ENCODE measurements at regions not wholly inside any gene's neighbourhood (a gene's known extent, or its start where the extent isn't known, plus 50 kb on each side); places are given as distances from the start of the nearest gene placed in this dataset.

GRCh38 chr2:133723133-133723532, 154.9 kb upstream of the NCKAP5 start:
- no peak for DNase-seq

DNA sequence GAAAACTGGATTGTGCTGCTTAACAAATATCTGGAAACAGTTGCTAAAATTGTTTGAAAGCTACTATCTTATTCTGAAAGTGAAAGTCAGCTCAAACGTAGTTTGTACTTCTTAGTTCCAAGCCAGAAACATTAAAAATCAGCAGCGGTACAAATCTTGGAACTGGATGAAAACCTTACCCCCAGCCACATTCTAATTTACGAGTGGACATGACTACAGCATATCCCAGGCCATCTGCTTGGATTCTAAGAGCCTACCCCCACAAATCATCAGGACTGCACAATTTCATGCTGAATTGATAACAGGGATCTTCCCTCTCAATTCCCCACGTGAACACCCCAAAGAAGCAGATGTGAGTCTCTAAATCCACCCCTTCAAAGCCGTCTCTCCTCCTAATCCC, 158.7 kb upstream of the NCKAP5 start:
- DNase-seq, result no peak

DNA sequence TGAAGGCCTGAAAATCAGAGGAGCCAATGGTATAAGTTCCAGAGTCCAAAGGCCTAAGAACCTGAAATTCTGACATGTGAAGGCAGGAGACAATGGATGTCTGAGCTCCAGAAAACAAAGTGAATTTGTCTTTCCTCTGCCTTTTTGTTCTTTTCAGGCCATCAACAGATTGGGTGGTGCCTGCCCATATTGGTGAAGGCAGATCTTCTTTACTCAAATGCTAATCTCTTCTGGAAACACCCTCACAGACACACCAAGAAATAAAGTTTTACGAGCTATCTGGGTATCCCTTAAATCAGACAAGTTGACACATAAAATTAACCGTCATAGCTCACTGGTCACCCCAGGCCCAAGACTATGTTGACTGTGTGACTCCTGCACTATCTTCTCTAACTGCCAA, 163.8 kb upstream of the NCKAP5 start:
- DNase-seq, result no peak

GRCh38 chr2:133732982-133733900, 165.0 kb upstream of the NCKAP5 start:
- DNase-seq, result no peak

GRCh38 chr2:133733901-133734255, 165.6 kb upstream of the NCKAP5 start:
- DNase-seq, result no peak

DNA sequence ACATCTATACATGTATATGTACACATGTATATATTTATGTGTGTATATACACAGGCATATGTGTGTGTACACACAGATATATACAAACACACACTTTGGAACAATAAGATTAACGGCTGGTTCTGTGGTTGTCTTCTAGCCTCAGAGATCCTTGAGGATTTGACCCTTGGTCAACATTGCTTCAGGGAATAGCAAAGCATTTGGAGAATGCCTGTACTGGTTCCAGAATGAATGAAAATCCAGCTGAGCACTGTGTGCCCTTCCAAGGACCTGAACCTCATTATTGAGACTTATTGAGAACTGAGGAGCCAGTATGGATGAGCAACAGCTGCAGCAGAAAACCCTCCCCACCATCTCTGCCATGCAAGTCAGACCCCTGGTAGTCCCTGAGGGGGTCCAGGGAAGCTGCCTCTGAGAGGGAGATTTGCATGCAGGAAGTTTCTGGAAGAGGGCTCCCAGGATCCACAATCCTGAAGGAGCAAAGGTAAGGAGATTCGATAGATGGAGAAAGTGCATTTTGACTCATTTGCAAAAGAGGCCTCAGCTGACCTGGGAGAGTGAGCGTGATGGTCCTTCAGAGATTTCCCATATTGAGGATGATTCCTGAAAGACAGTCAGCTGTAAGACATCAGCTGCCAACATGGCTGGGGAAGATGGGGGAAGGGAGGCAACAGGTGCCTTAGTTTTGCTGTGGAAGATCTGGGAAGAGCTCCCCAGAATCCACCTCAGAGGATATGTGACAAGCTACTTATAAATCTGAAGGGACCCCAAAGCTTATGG, 166.6 kb upstream of the NCKAP5 start:
- DNase-seq, result no peak

- no peak for DNase-seq
These were observed 168.4 kb upstream of the NCKAP5 start for GRCh38 chr2:133736674-133737073.

DNA sequence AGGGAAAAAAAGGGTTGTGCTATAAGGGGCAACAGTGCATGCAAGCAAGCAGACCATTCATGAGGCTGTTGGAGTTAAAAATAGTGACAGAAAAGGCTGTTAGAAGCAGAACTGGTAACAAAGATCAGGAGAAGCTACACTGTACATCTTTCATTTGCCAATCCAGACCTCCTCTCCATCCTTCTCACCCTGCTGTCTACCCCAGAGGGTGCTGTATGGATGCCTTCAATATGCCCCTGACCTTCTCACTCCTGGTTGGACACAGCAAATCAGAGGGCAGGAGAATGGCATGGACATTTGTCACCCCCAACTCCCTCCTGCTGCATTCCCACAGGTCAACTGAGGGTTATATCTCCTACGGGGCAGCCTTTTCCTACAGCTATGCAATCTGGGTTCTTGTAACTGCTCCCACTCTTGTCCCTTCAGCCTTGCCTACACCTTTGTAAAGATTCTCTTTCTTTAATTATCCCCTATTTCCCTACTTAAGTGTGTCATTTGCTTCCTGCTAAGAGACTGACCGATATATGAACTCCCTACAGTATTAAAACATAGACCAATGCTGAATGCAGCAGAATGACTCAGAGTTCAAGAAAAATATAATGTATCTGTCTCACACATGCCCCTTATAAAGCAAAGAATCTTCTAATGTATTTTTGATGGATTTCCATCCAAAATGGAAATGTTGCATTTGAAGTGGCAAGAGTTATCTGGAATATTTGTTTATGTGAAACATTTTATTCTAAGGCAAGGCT, 169.2 kb upstream of the NCKAP5 start:
- DNase-seq, result no peak

DNA sequence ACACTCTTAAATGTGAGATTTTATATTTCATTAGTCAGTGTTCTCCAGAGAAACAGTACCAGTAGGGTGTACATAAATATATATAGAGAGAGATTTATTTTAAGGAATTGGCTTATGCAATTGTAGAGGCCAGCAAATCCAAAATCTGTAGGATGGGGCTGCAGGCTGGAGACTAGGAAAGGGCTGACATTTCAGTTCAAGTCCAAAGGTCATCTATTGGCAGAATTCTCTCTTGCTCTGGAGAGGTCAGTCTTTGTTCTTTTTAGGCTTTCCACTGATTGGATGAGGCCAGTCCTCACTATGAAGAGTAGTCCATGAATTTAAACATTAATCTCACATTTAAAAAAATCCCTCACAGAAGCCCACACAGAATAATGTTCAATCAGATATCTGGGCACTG, 170.8 kb upstream of the NCKAP5 start:
- no peak for DNase-seq

DNA sequence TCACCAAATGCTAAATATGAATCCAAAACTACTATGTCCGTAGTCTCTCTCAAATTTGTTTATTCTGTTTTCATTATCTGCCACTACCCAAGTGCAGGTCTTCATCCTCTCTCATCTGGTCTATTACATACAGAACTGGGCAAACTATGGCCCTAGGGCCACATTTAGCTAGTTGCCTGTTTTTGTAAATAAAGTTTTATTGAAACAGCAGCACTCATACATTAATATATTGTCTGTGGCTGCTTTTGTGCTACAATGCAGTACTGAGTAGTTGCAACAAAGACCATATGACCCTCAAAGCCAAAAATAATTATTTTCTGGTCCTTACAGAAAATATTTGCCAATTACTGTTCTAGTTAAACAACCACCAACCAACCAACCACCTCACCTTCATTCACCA, 172.2 kb upstream of the NCKAP5 start:
- no peak for DNase-seq

GRCh38 chr2:133748007-133748700, 179.9 kb upstream of the NCKAP5 start:
- no peak for DNase-seq

DNA sequence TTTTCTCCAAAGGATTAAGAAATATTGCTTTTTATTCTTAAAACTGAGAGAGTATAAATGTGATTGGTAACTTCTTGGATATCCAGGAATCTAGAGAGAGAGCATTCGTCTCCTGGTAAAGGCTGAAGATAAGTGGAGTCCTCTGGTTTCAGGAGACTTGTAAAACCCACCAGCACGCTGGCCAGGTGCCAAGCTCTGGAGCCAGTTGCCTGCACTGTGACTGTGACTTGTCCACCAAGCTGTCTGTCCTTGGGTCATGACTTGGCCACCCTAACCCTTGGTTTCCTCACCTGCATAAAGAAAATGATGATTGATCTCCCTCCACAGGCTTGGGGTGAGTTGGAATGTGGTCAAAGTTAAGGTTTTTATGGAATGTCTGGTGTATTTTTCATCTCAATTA, 185.4 kb upstream of the NCKAP5 start:
- no peak for DNase-seq

DNA sequence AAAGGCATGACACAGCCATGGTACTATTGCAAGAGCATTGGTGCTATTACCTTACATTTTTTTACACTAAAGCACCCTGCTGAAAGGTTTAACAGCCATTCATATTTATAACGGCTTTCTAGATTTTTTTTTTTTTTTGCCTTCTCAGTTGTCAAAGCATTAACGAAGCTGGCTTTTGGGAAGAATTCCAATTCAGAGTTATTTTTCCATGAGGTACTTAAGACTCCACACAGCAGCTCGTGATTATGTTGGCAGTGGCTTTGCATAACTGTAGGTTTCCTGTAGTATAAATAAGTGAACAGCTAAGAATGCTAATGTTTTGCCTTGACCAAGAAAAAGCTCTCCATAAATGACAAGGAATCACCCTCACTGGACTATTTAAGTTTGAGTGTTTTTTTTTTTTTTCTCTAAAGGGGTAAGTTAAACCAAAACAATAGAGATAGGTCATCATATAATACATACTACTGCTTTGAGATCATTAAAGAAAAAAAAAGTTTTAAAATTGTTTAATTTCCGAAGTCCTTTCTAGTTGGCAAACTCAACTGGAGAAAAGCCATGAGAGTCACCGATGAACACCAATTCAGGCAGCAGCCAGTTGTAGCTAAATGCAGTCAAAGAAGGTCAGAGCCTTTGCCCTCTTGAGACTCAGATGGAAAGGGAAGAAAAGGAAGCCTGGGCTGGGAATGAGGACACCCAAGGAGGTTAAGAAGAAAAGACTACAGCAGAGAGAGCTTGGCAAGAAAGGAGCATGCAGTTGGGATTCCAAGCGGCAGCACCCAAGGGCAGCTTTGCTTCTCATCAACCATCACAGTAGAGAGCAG, 187.4 kb upstream of the NCKAP5 start:
- no peak for DNase-seq

GRCh38 chr2:133756833-133757232, 188.6 kb upstream of the NCKAP5 start:
- no peak for DNase-seq

DNA sequence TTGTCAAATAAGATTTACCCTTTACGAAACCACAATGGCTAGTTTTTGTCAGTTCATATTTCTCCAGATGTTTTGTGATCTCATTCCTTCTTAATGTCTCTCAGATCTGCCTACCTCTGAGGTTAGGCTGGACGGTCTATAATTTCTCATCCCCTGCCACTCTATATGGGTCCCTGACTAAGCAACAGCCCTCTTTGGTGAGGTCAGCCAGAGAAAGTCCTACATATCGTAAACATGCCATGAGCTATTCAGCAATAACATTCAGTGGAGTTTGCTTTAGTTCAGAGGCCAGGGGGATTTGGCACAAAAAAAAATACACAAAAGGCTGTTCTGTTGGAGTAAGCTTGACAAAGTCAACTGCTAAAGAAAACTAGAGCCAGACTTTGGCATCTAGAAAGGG, 192.1 kb upstream of the NCKAP5 start:
- DNase-seq, result no peak

DNA sequence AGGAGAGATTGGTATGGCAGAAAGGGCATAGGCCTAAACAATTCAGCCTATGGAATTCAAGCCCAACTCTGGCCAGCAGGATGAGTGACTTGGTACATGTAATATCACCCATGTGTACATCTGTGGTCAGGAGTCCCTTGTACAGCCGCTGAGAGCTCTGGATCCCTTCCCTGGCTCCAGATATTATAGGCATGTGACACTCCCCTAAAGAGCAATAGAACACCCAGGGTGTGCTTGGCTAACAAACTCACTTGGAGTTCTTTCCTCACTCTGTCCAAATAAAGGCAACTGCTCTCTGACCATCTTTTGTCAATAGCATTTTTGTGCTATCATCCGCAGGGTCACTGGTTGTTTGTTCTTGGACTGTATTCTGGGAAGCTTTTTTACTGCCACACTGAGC, 197.4 kb upstream of the NCKAP5 start:
- DNase-seq, result no peak

DNA sequence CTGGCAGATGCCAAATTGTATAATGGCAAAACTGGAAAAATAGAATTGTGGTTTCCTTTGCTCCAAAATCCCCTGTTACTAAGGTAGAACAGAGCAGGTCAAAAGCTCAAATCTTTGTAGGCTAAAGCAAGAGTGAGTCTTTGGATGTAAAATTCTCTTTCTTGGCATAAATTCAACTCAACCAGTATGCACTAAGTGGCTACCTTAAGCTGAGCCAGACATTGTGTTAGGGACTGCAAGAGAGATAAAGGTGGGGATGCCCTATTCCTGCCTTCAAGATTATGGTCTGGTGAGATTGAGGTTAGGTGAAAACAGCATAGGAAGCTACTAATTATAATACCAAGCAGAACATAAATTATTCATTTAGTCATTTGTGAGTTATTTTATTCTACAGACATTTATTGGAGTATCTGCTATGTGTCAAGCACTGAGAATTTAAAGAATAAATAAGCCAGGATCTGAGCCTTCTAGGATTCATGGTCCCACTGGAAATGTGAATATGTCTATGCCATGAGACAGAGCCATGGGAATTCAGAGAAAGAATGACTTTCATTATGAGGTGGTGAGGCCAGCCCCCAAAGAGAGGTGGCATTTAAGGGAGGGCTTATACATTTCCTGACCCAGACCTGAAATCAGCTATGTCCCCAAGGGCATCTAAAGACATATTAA, 198.0 kb upstream of the NCKAP5 start:
- DNase-seq, result no peak

DNA sequence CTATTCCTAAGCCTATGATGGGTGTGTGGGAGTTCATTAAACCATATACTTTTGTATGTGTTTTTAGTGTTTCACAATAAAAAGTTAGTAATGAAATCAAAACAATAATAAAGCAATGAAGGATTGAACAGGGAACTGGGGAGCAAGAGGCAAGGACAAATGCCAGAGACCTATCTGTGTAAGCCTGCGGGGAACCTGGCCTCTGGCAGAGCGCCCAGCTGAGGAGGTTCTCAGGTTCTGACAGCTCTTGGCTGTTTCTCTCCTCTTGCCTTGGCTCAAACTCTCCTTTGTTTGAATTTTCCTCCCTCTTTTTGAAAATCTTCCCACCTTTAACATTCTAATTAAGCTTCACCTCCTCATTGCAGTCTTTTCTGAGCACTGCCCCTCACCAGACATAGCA, 200.0 kb upstream of the NCKAP5 start:
- DNase-seq, result no peak

- no peak for DNase-seq
These were observed 200.6 kb upstream of the NCKAP5 start for GRCh38 chr2:133768658-133769435.

- DNase-seq, result no peak
These were observed 205.8 kb upstream of the NCKAP5 start for GRCh38 chr2:133773854-133774653.

Data from activated CD4-positive, alpha-beta T cell treated with anti-CD3 and anti-CD28 coated beads, Interleukin-2, Interleukin-6, amounts not matched to agents 100 ng/mL and 50 ng/mL, durations not matched to agents 16 hours and 8 hours (primary cell).